ENCODE measurements at regions not wholly inside any gene's neighbourhood (a gene's known extent, or its start where the extent isn't known, plus 50 kb on each side); places are given as distances from the start of the nearest gene placed in this dataset.

DNA sequence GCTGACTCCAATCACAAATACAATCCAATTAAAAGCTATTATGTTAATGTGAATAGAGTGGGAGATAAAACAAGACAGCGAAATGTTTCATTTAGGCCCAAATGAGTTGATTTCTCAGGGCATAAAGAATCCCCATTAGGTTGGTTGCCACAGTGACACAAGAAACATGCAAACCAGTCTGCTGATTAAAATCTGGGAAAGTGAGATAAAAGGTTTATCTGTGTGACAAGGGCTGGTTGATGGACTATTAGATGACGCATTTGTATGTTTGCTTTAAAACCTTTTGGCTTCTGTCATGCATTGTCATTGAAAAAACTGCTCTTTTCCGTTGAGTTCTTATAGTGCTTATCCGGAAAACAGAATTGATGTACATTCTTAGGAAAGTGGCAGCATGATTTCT, 658.2 kb downstream of the GATA3 start:
- WGBS (ENCODE audit: low lambda C conversion rate, missing lambda C conversion rate), result 38% methylated on average over 4 of the region's 4 CpGs
- no peak for DNase-seq (ENCODE audit: low spot score)
- no peaks in the 10 kb centered on the region for H3K9me3 ChIP-seq (ENCODE audit: low read depth)
- H2AFZ ChIP-seq, result no peak overlapping the region
- H3K27me3 ChIP-seq, result no peaks in the 10 kb centered on the region
- H3K4me2 ChIP-seq, result no peak overlapping the region
- H4K20me1 ChIP-seq (ENCODE audit: insufficient read depth, poor library complexity, severe bottlenecking), result no peaks in the 10 kb centered on the region
- no peaks in the 10 kb centered on the region for H3K79me2 ChIP-seq
- H3K4me3 ChIP-seq, result no peak overlapping the region
- TF ChIP-seq EZH2 (IDR thresholded peaks at IDR 0.05; ENCODE audit: borderline replicate concordance) (no peak), EZH2phosphoT487 (IDR thresholded peaks at IDR 0.05; ENCODE audit: low read depth, severe bottlenecking, unreplicated experiment) (no peak)
- TF ChIP-seq, protein P1, sequence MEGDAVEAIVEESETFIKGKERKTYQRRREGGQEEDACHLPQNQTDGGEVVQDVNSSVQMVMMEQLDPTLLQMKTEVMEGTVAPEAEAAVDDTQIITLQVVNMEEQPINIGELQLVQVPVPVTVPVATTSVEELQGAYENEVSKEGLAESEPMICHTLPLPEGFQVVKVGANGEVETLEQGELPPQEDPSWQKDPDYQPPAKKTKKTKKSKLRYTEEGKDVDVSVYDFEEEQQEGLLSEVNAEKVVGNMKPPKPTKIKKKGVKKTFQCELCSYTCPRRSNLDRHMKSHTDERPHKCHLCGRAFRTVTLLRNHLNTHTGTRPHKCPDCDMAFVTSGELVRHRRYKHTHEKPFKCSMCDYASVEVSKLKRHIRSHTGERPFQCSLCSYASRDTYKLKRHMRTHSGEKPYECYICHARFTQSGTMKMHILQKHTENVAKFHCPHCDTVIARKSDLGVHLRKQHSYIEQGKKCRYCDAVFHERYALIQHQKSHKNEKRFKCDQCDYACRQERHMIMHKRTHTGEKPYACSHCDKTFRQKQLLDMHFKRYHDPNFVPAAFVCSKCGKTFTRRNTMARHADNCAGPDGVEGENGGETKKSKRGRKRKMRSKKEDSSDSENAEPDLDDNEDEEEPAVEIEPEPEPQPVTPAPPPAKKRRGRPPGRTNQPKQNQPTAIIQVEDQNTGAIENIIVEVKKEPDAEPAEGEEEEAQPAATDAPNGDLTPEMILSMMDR (IDR thresholded peaks at IDR 0.05; ENCODE audit: poor library complexity), result no peak
- H3K27ac ChIP-seq, result peak overlapping the region; percentile 41
- no peaks in the 10 kb centered on the region for H3K36me3 ChIP-seq (replicated peaks; ENCODE audit: insufficient read depth, low read depth)
- H3K9me2 ChIP-seq (replicated peaks; ENCODE audit: insufficient read depth), result no peaks in the 10 kb centered on the region
- H3K4me1 ChIP-seq (ENCODE audit: insufficient read depth), result no peaks in the 10 kb centered on the region

- no peaks in the 10 kb centered on the region for H3K4me1 ChIP-seq (ENCODE audit: insufficient read depth)
Measured at GRCh38 chr10:8719971-8720370, 665.5 kb downstream of the GATA3 start.

GRCh38 chr10:8721650-8722049, 667.2 kb downstream of the GATA3 start:
- H3K9me2 ChIP-seq (replicated peaks; ENCODE audit: insufficient read depth), result no peaks in the 10 kb centered on the region
- 76% methylated on average over 3 of the region's 3 CpGs for WGBS (ENCODE audit: low lambda C conversion rate, missing lambda C conversion rate)
- no peaks in the 10 kb centered on the region for H4K20me1 ChIP-seq (ENCODE audit: insufficient read depth, poor library complexity, severe bottlenecking)
- H3K27me3 ChIP-seq, result no peaks in the 10 kb centered on the region
- H3K27ac ChIP-seq, result no peak overlapping the region
- H3K4me1 ChIP-seq (ENCODE audit: insufficient read depth), result no peaks in the 10 kb centered on the region
- H3K4me3 ChIP-seq, result no peak overlapping the region
- H2AFZ ChIP-seq, result no peak overlapping the region
- H3K4me2 ChIP-seq, result no peak overlapping the region
- DNase-seq (ENCODE audit: low spot score), result no peak
- no peaks in the 10 kb centered on the region for H3K36me3 ChIP-seq (replicated peaks; ENCODE audit: insufficient read depth, low read depth)
- H3K79me2 ChIP-seq, result no peaks in the 10 kb centered on the region
- H3K9me3 ChIP-seq (ENCODE audit: low read depth), result no peaks in the 10 kb centered on the region
- TF ChIP-seq, protein P1 (IDR thresholded peaks at IDR 0.05; ENCODE audit: poor library complexity), result no peak
- TF ChIP-seq EZH2phosphoT487 (IDR thresholded peaks at IDR 0.05; ENCODE audit: low read depth, severe bottlenecking, unreplicated experiment), result no peak
- TF ChIP-seq EZH2 (IDR thresholded peaks at IDR 0.05; ENCODE audit: borderline replicate concordance), result no peak

More at GRCh38 chr10:8719971-8720370, 665.5 kb downstream of the GATA3 start:
- Histone ChIP-seq H4K20me1 (ENCODE audit: insufficient read depth, poor library complexity, severe bottlenecking) (no peaks in the 10 kb centered on the region), H2AFZ (no peak overlapping the region), H3K4me2 (no peak overlapping the region), H3K27me3 (no peaks in the 10 kb centered on the region), H3K9me2 (replicated peaks; ENCODE audit: insufficient read depth) (no peaks in the 10 kb centered on the region), H3K4me3 (no peak overlapping the region), H3K9me3 (ENCODE audit: low read depth) (no peaks in the 10 kb centered on the region), H3K36me3 (replicated peaks; ENCODE audit: insufficient read depth, low read depth) (no peaks in the 10 kb centered on the region), H3K27ac (no peak overlapping the region), H3K79me2 (no peaks in the 10 kb centered on the region)
- 84% methylated on average over 4 of the region's 4 CpGs for WGBS (ENCODE audit: low lambda C conversion rate, missing lambda C conversion rate)
- TF ChIP-seq EZH2 (IDR thresholded peaks at IDR 0.05; ENCODE audit: borderline replicate concordance) (no peak), EZH2phosphoT487 (IDR thresholded peaks at IDR 0.05; ENCODE audit: low read depth, severe bottlenecking, unreplicated experiment) (no peak)
- TF ChIP-seq, protein P1 (IDR thresholded peaks at IDR 0.05; ENCODE audit: poor library complexity), result no peak
- no peak for DNase-seq (ENCODE audit: low spot score)

GRCh38 chr10:8722835-8723234, 668.3 kb downstream of the GATA3 start:
- Histone ChIP-seq H3K4me3 (no peak overlapping the region), H4K20me1 (ENCODE audit: insufficient read depth, poor library complexity, severe bottlenecking) (no peaks in the 10 kb centered on the region), H3K79me2 (no peaks in the 10 kb centered on the region), H2AFZ (no peak overlapping the region), H3K9me2 (replicated peaks; ENCODE audit: insufficient read depth) (no peaks in the 10 kb centered on the region), H3K27ac (no peak overlapping the region), H3K4me1 (ENCODE audit: insufficient read depth) (no peaks in the 10 kb centered on the region), H3K4me2 (no peak overlapping the region), H3K27me3 (no peaks in the 10 kb centered on the region), H3K36me3 (replicated peaks; ENCODE audit: insufficient read depth, low read depth) (no peaks in the 10 kb centered on the region), H3K9me3 (ENCODE audit: low read depth) (no peaks in the 10 kb centered on the region)
- TF ChIP-seq, protein P1 (IDR thresholded peaks at IDR 0.05; ENCODE audit: poor library complexity), result no peak
- TF ChIP-seq EZH2 (IDR thresholded peaks at IDR 0.05; ENCODE audit: borderline replicate concordance) (no peak), EZH2phosphoT487 (IDR thresholded peaks at IDR 0.05; ENCODE audit: low read depth, severe bottlenecking, unreplicated experiment) (no peak)
- 83% methylated on average over 4 of the region's 4 CpGs for WGBS (ENCODE audit: low lambda C conversion rate, missing lambda C conversion rate)
- DNase-seq (ENCODE audit: low spot score), result no peak
